Activated CD4-positive, alpha-beta T cell treated with anti-CD3 and anti-CD28 coated beads for 36 hours (primary cell): ENCODE measurements at regions not wholly inside any gene's neighbourhood (a gene's known extent, or its start where the extent isn't known, plus 50 kb on each side); places are given as distances from the start of the nearest gene placed in this dataset.
A peak's percentile ranks its signal among the peaks of the same experiment; 100 is the strongest.

Experiments used
- ATAC-seq: fragments of 200-7000 bp; cut with Tn5 transposase; one replicate; pipeline ENCODE4 v1.10.0; 2021; ENCODE audit warnings: mild to moderate bottlenecking, moderate library complexity
- CTCF ChIA-PET: fragments of 350-600 bp; sonication (Branson Sonifier 250); formaldehyde crosslinking; loops from one replicate; lab custom pipeline; 2021; ENCODE audit warnings: antibody characterized with exemption; lab: Charles Lee
- POLR2A ChIA-PET: fragments of 350-600 bp; sonication (Branson Sonifier 250); formaldehyde crosslinking; loops from one replicate; lab custom pipeline; 2021; ENCODE audit warnings: antibody characterized with exemption, inconsistent platforms; lab: Charles Lee
- DNase-seq: peaks from one replicate; pipeline ENCODE4 v3.0.0-alpha.2; 2020
- H3K27ac Mint-ChIP-seq: one replicate; pipeline ENCODE4 v1.8.0; 2021; ENCODE audit warnings: mixed read lengths
- H3K27me3 Mint-ChIP-seq: one replicate; pipeline ENCODE4 v1.8.0; 2021; ENCODE audit warnings: mixed read lengths
- H3K36me3 Mint-ChIP-seq: one replicate; pipeline ENCODE4 v1.8.0; 2021; ENCODE audit warnings: low read depth, mixed read lengths
- H3K4me1 Mint-ChIP-seq: one replicate; pipeline ENCODE4 v1.8.0; 2021; ENCODE audit warnings: mixed read lengths
- H3K4me3 Mint-ChIP-seq: one replicate; pipeline ENCODE4 v1.8.0; 2021; ENCODE audit warnings: mild to moderate bottlenecking, moderate library complexity, mixed read lengths
- H3K9me3 Mint-ChIP-seq: one replicate; pipeline ENCODE4 v1.8.0; 2021; ENCODE audit warnings: low read depth, mixed read lengths
- intact Hi-C, 2 experiments: fragments of 100-400 bp; cut with DNase I in 1 of 2; cut with micrococcal nuclease in 1 of 2; formaldehyde crosslinking; loops; one replicate each; pipeline versions ENCODE4 v1.14.2 to v1.15.1; 2022 to 2024; cut with DNase I, micrococcal nuclease

DNA sequence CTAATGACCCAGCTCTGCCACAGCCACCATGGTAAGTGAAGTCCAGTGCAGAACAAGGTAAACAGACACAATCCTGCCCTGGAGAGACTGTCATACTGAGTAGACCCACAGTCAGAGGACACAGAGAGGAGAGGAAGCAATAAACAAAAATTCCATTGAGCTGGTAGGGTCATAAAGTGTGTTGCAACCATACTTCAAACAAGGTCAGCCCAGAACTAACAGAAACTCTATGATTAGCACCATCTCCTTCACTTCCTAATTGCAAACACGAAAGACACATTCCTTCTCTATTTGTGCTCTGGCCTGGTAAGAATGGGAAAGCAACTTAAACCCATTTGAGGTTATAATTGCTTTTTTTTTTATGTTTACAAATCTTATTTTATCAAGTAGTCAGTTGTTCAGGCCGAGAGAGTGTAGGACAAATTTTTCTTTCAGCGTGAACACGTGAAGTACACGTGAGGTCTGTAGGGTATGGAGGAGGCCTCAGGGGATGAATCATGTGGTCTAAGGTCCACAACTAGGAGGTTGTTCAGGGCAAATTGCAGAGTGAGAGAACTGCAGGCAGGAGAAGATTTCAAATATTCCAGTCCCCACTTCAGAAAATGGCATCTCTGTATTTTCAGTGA, 71.4 kb upstream of the GLS start:
- no peak for ATAC-seq
- CTCF ChIA-PET, result interaction anchor here (0.6 to 1.9 kb wide), 8 partner anchors 14 to 426 kb away, joined by 3 to 5 read pairs (median 3); no protein-coding TSS in a partner anchor
- intact Hi-C loops, result loop anchor here in 1 of 2 experiments (10.0 kb wide), 1 partner anchor 294 kb away; no protein-coding TSS in a partner anchor

DNA sequence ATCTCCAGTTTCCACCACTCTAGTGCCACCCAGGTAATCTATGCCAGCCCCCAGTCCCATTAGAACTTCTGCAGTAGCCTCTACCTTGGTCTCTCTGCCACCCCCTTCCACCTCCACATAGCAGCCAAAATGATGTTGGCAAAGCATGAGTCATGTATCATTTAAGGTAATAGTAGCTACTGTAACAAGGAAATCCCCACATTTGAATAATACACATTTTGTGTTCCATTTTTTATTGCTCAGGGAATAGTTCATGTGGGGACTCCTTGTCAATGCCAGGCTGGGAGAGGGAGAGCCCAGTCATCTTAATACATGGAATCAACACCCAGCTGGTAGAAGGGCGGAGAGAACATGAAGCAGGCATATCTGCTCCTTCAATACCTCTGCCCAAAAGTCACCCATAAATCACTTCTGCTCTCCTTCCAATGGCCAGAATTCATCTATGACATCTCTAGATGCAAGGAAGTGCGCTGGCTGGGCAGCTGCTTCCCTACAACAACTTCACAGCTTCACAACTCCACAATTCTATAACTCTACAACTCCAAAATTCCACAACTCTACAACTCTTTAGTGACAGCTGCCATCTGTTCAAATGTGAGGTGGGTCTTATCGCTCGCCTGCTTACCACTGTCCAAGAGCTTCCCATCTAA, 70.6 kb upstream of the GLS start:
- Mint-ChIP-seq H3K9me3 (no peaks in the 10 kb centered on the region), H3K27ac (no peak overlapping the region), H3K36me3 (no peaks in the 10 kb centered on the region), H3K4me3 (no peak overlapping the region), H3K4me1 (peaks cover 20% of the 10 kb centered on the region), H3K27me3 (no peaks in the 10 kb centered on the region)
- DNase-seq, result peak; percentile 38
- ChIA-PET POLR2A (no interaction called here), CTCF (interaction anchor here (0.6 to 1.3 kb wide), 8 partner anchors 14 to 143 kb away, joined by 3 to 5 read pairs (median 3); no protein-coding TSS in a partner anchor)
- ATAC-seq, result peak; percentile 92
- intact Hi-C loops, result loop anchor here in 1 of 2 experiments (10.0 kb wide), 1 partner anchor 295 kb away; no protein-coding TSS in a partner anchor

More for the DNA sequence above, 71.4 kb upstream of the GLS start:
- peak overlapping the region; percentile 10 for H3K27ac Mint-ChIP-seq
- no peak overlapping the region for H3K4me3 Mint-ChIP-seq
- no peaks in the 10 kb centered on the region for H3K36me3 Mint-ChIP-seq
- DNase-seq, result no peak
- no peaks in the 10 kb centered on the region for H3K9me3 Mint-ChIP-seq
- no peaks in the 10 kb centered on the region for H3K27me3 Mint-ChIP-seq
- H3K4me1 Mint-ChIP-seq, result peaks cover 20% of the 10 kb centered on the region
- POLR2A ChIA-PET, result no interaction called here

DNA sequence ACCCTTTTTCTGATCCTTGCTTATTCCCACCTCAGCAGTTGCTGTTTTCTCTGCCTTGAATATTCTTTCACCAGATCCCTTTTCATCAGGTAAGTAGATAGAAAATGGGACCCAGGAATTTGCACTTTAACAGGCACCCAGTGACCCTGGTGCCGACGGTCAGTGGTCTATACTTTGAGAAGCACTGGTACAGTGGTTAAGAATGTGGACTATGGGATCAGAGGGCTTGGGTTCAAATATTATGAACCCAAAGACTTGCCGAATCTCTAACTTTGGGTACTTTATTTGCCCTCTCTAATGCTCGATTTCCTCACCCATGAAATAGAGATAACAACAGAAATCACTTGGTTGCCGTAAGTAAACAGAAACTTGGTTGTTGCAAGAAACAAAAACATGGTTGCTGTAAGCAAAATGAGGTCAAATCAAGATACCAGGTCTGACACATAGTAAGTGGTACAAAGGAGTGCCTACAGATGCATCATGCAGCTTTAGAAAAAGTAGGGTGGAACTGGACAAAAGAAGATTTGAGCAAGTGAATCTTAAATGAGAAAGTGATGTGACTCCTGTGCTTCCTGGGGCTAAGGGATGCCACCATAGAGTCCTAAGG, 69.5 kb upstream of the GLS start:
- Mint-ChIP-seq H3K4me3 (no peak overlapping the region), H3K27ac (no peak overlapping the region), H3K4me1 (peaks cover 20% of the 10 kb centered on the region), H3K9me3 (no peaks in the 10 kb centered on the region), H3K27me3 (no peaks in the 10 kb centered on the region), H3K36me3 (no peaks in the 10 kb centered on the region)
- ATAC-seq, result no peak
- ChIA-PET CTCF (interaction anchor here (1.0 kb wide), 1 partner anchor 27 kb away, joined by 5 read pairs; no protein-coding TSS in a partner anchor), POLR2A (no interaction called here)
- intact Hi-C loops, result no loop called here
- no peak for DNase-seq

DNA sequence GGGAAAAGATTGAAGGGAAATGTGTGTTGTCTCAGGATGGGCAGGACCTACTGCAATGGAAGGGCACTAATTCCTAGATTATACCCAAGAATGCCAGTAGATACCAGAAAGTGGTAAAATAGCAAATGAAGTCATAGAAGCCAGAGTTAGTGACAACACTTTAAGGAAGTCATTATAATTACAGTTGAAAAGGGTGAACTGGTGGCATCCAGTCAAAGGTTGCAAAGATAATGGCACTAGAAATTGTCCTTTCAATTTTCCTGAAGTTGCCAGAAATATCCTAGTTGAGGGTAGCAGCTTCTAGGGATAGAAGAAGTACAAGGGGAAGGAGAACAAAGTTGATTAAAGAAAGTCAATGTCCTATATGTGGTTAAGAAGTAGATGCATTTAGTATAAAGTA, 68.8 kb upstream of the GLS start:
- Mint-ChIP-seq H3K27ac (no peak overlapping the region), H3K4me3 (no peak overlapping the region), H3K4me1 (peaks cover 20% of the 10 kb centered on the region), H3K36me3 (no peaks in the 10 kb centered on the region), H3K27me3 (no peaks in the 10 kb centered on the region), H3K9me3 (no peaks in the 10 kb centered on the region)
- ATAC-seq, result no peak
- no peak for DNase-seq
- intact Hi-C loops, result no loop called here
- ChIA-PET CTCF (no interaction called here), POLR2A (no interaction called here)

DNA sequence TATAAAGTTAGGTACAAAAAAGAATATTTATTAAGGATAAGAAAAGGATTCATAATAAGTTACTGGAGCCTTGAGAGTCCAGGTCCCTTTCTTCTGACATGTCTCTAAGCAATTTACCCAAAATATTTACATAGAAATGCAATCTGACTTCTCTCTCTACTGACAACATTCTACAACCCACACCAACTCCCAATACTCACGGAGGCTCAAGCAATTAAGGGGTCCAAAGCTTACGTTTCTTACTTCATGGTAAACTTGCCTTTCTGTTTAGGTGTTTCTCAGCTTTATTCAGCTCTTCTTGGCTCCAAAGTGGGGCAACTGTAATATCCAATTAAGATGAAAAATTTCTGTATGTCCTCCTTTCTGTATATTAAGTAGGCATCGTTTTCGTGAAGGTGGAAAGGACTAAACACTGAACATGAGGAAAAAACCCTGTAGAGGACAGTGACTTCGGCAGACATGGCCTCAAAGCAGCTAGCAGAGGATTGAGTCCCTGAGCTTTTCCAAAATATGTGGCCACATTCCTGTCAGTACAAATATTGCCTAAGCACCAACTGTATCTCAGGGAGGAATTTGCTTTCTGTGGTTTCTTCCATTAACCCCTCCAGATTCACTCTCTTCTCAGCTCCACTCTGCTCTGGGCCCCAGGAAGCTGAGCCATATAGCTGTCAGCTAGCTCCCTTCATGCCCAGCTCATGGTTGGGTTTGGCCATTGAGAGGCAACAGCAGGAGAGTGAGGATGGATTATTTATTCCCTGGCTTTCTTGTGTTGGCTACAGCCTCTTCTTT, 67.9 kb upstream of the GLS start:
- ATAC-seq (no peak), DNase-seq (no peak)
- Mint-ChIP-seq H3K36me3 (no peaks in the 10 kb centered on the region), H3K9me3 (peaks cover 3% of the 10 kb centered on the region), H3K27me3 (no peaks in the 10 kb centered on the region), H3K4me3 (no peak overlapping the region), H3K27ac (no peak overlapping the region), H3K4me1 (peaks cover 19% of the 10 kb centered on the region)
- POLR2A ChIA-PET, result interaction anchor here (0.7 kb wide), 1 partner anchor 25 kb away, joined by 3 read pairs; no protein-coding TSS in a partner anchor
- intact Hi-C loops, result no loop called here
- CTCF ChIA-PET, result interaction anchor here (1.0 to 1.4 kb wide), 2 partner anchors 22 to 24 kb away, joined by 3 to 4 read pairs; no protein-coding TSS in a partner anchor

DNA sequence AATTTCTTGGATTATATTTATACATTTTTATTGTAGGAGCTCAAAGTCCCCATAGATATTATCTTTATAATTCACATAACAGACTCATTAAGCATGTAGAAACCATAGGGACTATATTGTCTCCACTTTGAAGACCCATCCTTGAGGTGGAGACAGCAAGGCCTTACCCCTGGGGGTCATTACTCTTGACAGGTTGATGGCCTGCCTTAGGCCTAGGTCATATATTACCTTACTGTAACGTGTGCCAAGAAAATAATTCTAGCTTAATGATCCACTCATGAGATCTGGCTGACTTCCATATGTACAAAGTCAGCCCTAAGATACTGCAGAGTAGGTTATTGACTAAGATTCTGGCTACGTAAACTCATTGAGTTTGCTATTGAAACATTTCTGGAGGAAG, 65.4 kb upstream of the GLS start:
- no peak for ATAC-seq
- CTCF ChIA-PET, result interaction anchor here (0.7 to 1.4 kb wide), 4 partner anchors 9 to 32 kb away, joined by 3 to 4 read pairs (median 3); no protein-coding TSS in a partner anchor
- intact Hi-C loops, result no loop called here

DNA sequence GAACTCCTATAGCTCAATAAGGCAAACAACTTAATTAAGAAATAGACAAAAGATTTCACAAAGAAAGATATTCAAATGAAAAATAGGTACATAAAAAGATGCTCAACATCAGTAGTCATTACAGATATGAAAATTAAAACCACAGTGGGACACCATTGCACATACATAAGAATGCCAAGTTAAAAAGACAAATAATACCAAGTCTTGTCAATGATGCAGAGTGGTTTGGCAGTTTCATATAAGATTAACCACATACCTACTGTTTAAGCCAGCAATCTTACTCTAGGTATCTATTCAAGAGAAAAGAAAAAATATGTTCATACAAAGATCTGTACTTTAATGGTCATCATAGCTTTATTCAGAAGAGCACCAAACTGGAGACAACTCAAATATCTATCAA, 63.5 kb upstream of the GLS start:
- Mint-ChIP-seq H3K4me3 (no peak overlapping the region), H3K27ac (no peak overlapping the region), H3K9me3 (peaks cover 3% of the 10 kb centered on the region), H3K27me3 (no peaks in the 10 kb centered on the region), H3K36me3 (peaks cover 1% of the 10 kb centered on the region), H3K4me1 (no peaks in the 10 kb centered on the region)
- POLR2A ChIA-PET, result no interaction called here
- CTCF ChIA-PET, result interaction anchor here (0.6 to 1.3 kb wide), 2 partner anchors 12 to 370 kb away, joined by 3 read pairs; no protein-coding TSS in a partner anchor
- intact Hi-C loops, result no loop called here
- ATAC-seq (peak; percentile 44), DNase-seq (no peak)

More for the DNA sequence above, 65.4 kb upstream of the GLS start:
- POLR2A ChIA-PET, result no interaction called here
- H3K27ac Mint-ChIP-seq, result no peak overlapping the region
- no peak for DNase-seq
- H3K9me3 Mint-ChIP-seq, result peaks cover 3% of the 10 kb centered on the region
- H3K27me3 Mint-ChIP-seq, result no peaks in the 10 kb centered on the region
- H3K4me3 Mint-ChIP-seq, result no peak overlapping the region
- peaks cover 1% of the 10 kb centered on the region for H3K4me1 Mint-ChIP-seq
- H3K36me3 Mint-ChIP-seq, result peaks cover 1% of the 10 kb centered on the region

DNA sequence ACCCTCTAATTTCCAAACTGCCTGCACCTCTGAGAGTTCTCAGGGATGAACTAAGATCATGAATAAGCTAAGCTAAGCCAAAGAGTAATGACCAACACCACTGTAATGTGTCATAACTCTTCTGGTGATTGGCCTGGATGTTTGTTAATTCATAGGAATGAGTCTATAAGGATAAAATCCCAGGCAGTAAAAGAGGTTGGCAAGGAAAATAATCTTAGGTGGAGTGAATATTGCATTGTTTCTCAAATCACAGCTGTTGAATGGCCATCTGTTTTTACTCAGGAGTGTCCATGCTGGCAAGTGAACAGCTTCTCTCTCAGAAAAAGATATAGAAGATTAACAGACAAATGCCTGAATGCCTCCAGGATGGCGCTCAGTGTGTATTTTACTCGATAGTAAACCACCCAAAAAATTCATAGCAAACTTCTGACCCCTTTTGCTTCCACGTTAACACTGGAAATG, 60.8 kb upstream of the GLS start:
- H3K4me1 Mint-ChIP-seq, result no peaks in the 10 kb centered on the region
- H3K9me3 Mint-ChIP-seq, result peaks cover 3% of the 10 kb centered on the region
- no peaks in the 10 kb centered on the region for H3K27me3 Mint-ChIP-seq
- no peak overlapping the region for H3K27ac Mint-ChIP-seq
- peaks cover 1% of the 10 kb centered on the region for H3K36me3 Mint-ChIP-seq
- no peak for DNase-seq
- POLR2A ChIA-PET, result no interaction called here
- H3K4me3 Mint-ChIP-seq, result no peak overlapping the region
- ATAC-seq, result no peak
- intact Hi-C loops, result no loop called here
- CTCF ChIA-PET, result interaction anchor here (0.7 to 1.2 kb wide), 3 partner anchors 34 to 200 kb away, joined by 3 read pairs; no protein-coding TSS in a partner anchor

DNA sequence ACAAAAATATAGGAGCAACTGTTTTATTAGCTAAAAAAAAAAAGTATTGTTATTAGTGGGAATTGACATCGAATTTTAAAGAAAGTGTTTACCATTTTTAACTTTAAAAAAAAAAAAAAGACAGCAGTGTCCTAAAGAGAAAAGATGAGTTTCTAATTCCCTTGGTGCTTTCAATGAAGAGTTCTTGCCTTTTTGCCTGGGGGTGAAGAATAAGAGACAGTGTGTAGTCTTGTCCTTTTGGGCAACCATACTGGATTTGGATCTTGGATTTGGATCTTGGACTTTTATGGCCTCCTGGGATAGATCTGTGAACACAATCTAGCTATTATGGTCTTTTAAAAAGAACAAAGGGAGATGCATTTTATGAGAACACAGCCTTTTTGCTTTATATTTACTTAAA, 60.2 kb upstream of the GLS start:
- DNase-seq, result no peak
- CTCF ChIA-PET, result interaction anchor here (0.7 to 1.2 kb wide), 3 partner anchors 34 to 200 kb away, joined by 3 read pairs; no protein-coding TSS in a partner anchor
- H3K9me3 Mint-ChIP-seq, result peaks cover 3% of the 10 kb centered on the region
- H3K4me3 Mint-ChIP-seq, result no peak overlapping the region
- ATAC-seq, result no peak
- no peaks in the 10 kb centered on the region for H3K27me3 Mint-ChIP-seq
- intact Hi-C loops, result no loop called here
- no peaks in the 10 kb centered on the region for H3K4me1 Mint-ChIP-seq
- H3K27ac Mint-ChIP-seq, result no peak overlapping the region
- peaks cover 1% of the 10 kb centered on the region for H3K36me3 Mint-ChIP-seq
- POLR2A ChIA-PET, result no interaction called here

DNA sequence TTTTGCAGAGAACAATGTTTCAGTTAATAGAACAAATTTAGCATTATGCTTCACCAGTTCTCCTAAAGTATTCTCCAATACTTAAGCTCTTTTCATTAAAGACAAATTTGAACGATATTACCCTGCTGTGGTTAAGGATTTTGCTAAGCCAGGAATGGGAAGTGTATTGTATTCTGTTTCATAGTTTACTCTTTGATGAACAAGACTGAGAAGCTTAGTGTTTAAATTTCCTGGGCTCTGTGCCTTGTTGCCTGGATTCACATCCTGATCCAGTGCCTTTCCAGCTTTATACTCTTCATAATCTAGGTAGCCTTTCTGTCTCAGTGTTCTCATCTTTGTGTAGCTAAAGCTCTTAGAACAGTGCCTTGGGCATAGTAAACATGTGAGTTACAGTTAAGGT, 58.6 kb upstream of the GLS start:
- no peak for ATAC-seq
- peaks cover 3% of the 10 kb centered on the region for H3K9me3 Mint-ChIP-seq
- H3K36me3 Mint-ChIP-seq, result peaks cover 1% of the 10 kb centered on the region
- intact Hi-C loops, result no loop called here
- DNase-seq, result no peak
- no peak overlapping the region for H3K4me3 Mint-ChIP-seq
- CTCF ChIA-PET, result interaction anchor here (0.5 to 0.7 kb wide), 2 partner anchors 63 to 436 kb away, joined by 3 to 4 read pairs; no protein-coding TSS in a partner anchor
- no peak overlapping the region for H3K27ac Mint-ChIP-seq
- no peaks in the 10 kb centered on the region for H3K4me1 Mint-ChIP-seq
- H3K27me3 Mint-ChIP-seq, result no peaks in the 10 kb centered on the region
- POLR2A ChIA-PET, result no interaction called here
